Heart left ventricle (tissue), 16 donors: ENCODE measurements at regions not wholly inside any gene's neighbourhood (a gene's known extent, or its start where the extent isn't known, plus 50 kb on each side); places are given as distances from the start of the nearest gene placed in this dataset.
"Not testable (repeated sequence)": the region's sequence is repeated elsewhere in the genome, so short reads cannot be mapped to it uniquely, and the experiment has no call there.

Source experiments
- ATAC-seq, 4 donors: fragments of 200-7000 bp; cut with Tn5 transposase; one replicate each; pipeline ENCODE4 v1.9.1; 2020 to 2022; ENCODE audit warnings: moderate library complexity in 4 of 4, mild to moderate bottlenecking in 3 of 4, moderate number of reproducible peaks in 1 of 4
- DNase-seq, 5 donors: peaks; one replicate each; pipeline ENCODE4 v3.0.0-alpha.2; 2020
- H3K27ac ChIP-seq, 12 donors: fragments of 200-600 bp; sonication (generic) in 4 of 12; one replicate each; pipeline versions ENCODE4 v1.5.0 to v1.8.0; 2016 to 2022; ENCODE audit warnings: mild to moderate bottlenecking in 2 of 12
- H3K27me3 ChIP-seq, 9 donors: fragments of 200-600 bp; sonication (generic) in 2 of 9; one replicate each; pipeline versions ENCODE4 v1.5.1 to v1.8.0; 2016 to 2022; ENCODE audit warnings: mild to moderate bottlenecking in 3 of 9
- H3K36me3 ChIP-seq, 9 donors: fragments of 200-600 bp; sonication (generic) in 2 of 9; one replicate each; pipeline versions ENCODE4 v1.5.0 to v1.8.0; 2018 to 2022; ENCODE audit warnings: mild to moderate bottlenecking in 2 of 9
- H3K4me1 ChIP-seq, 12 donors: fragments of 200-600 bp; sonication (generic) in 4 of 12; one replicate each; pipeline versions ENCODE4 v1.5.0 to v1.8.0; 2016 to 2022; ENCODE audit warnings: mild to moderate bottlenecking in 3 of 12
- H3K4me3 ChIP-seq, 12 donors: fragments of 200-600 bp; sonication (generic) in 4 of 12; one replicate each; pipeline versions ENCODE4 v1.5.0 to v1.8.0; 2017 to 2022; ENCODE audit warnings: mild to moderate bottlenecking in 9 of 12, moderate library complexity in 4 of 12
- H3K9me3 ChIP-seq, 12 donors: fragments of 200-600 bp; sonication (generic) in 4 of 12; one replicate each; pipeline versions ENCODE4 v1.5.0 to v1.8.0; 2016 to 2022; ENCODE audit warnings: mild to moderate bottlenecking in 1 of 12
- CTCF ChIP-seq, 12 donors: fragments of 200-600 bp; sonication (generic) in 4 of 12; IDR thresholded peaks; one replicate each; pipeline versions ENCODE4 v1.5.0 to v1.8.0; 2018 to 2022; ENCODE audit warnings: antibody characterized with exemption in 12 of 12, mild to moderate bottlenecking in 5 of 12
- POLR2A ChIP-seq, 2 donors: fragments of 450-650 bp; IDR thresholded peaks; one replicate each; pipeline ENCODE4 v1.6.1; 2017; ENCODE audit warnings: antibody characterized with exemption in 2 of 2, mild to moderate bottlenecking in 2 of 2, moderate library complexity in 2 of 2
- WGBS, 4 donors: extraction: QIAGEN DNeasy Blood & Tissue Kit in 2 of 4; methylation state at CpG; one replicate each; pipeline versions ENCODE4 v1.1.5 to v1.1.7; 2013 to 2018; 5-methylcytosine and 5-hydroxymethylcytosine counted together
- intact Hi-C, 10 donors: fragments of 100-400 bp; cut with DNase I; formaldehyde crosslinking; loops; one replicate each; pipeline versions ENCODE4 v1.11.1 to v1.14.2; 2022
- donor health status: ischemic (EF 13 %, LVEDD 7.1; RV severe dilation, severe dysfunction).
- donor health status: healthy with polysubstance abuse.
- donor health status: DM: no; HTN: yes; CAD: no.
- donor health status: DM: no; HTN: no; CAD: no.
- donor health status: ischemic (EF 25% LVEDD 6.9; RV normal size, moderate dysfunction).
- donor health status: ischemic (EF 25% LVEDD 5.7; RV mildly dilated, moderate dysfunction).
- donor health status: healthy.
- donor health status: DM: yes; HTN: yes; CAD: no.
- donor health status: ischemic (EF 35%, LVEDD 5.7; RV mildly dilated, moderate dysfunction).
- donor health status: nonischemic (EF 11% LVEDD 7.7; RV severe dilation, severe dysfunction).
- donor health status: DM: yes; HTN: yes; CAD: no.
- donor health status: PGD.
- donor health status: ischemic (EF 29% LVEDD 5.4; RV normal size, mild dysfunction).
- donor health status: nonischemic (EF 23%, LVEDD 6.1; RV moderate dilation, normal function).

- Histone ChIP-seq H3K9me3 (no peaks in the 10 kb centered on the region), H3K4me1 (no peaks in the 10 kb centered on the region), H3K36me3 (no peaks in the 10 kb centered on the region), H3K27ac (no peak overlapping the region), H3K27me3 (no peaks in the 10 kb centered on the region), H3K4me3 (no peak overlapping the region)
- WGBS, 4 donors, result 75 to 82% (median 77%) methylated on average over 2 of the region's 2 CpGs
- intact Hi-C loops, result no loop called here
- TF ChIP-seq POLR2A (IDR thresholded peaks at IDR 0.05) (no peak), CTCF (IDR thresholded peaks at IDR 0.05) (no peak)
- no peak for ATAC-seq
- DNase-seq, result no peak
Measured at GRCh38 chr1:188827400-188827799, 1650.3 kb downstream of the BRINP3 start.

- intact Hi-C loops, H3K4me3 ChIP-seq, H3K27ac ChIP-seq, H3K36me3 ChIP-seq, H3K27me3 ChIP-seq, ATAC-seq, H3K4me1 ChIP-seq: not testable (repeated sequence)
- peaks cover 0 to 20% (median 0%) of the 10 kb centered on the region in 12 donors for H3K9me3 ChIP-seq
- peak in 1 of 5 donors; percentile 53 for DNase-seq
- 93 to 96% (median 96%) methylated on average over 36 to 40 of the region's 40 CpGs for WGBS, 4 donors
Measured at GRCh38 chr1:188841111-188841696, 1636.5 kb downstream of the BRINP3 start.

GRCh38 chr1:188846468-188846867, 1631.2 kb downstream of the BRINP3 start:
- WGBS, 4 donors, result 87 to 96% (median 90%) methylated on average over 6 of the region's 6 CpGs
- intact Hi-C loops, result no loop called here
- Histone ChIP-seq H3K9me3 (no peaks in the 10 kb centered on the region), H3K36me3 (no peaks in the 10 kb centered on the region), H3K4me3 (no peak overlapping the region), H3K27ac (no peak overlapping the region), H3K4me1 (no peaks in the 10 kb centered on the region), H3K27me3 (no peaks in the 10 kb centered on the region)
- DNase-seq, result no peak
- TF ChIP-seq CTCF (IDR thresholded peaks at IDR 0.05) (no peak), POLR2A (IDR thresholded peaks at IDR 0.05) (no peak)
- ATAC-seq, result peak in 1 of 4 donors; percentile 39

GRCh38 chr1:188857526-188858087, 1620.1 kb downstream of the BRINP3 start:
- Histone ChIP-seq H3K4me1 (no peaks in the 10 kb centered on the region), H3K36me3 (no peaks in the 10 kb centered on the region), H3K9me3 (peaks cover 0 to 20% (median 3%) of the 10 kb centered on the region in 12 donors), H3K27me3 (no peaks in the 10 kb centered on the region), H3K4me3 (no peak overlapping the region), H3K27ac (no peak overlapping the region)
- ATAC-seq (no peak), DNase-seq (no peak)
- intact Hi-C loops, result no loop called here
- WGBS, 4 donors, result 87 to 95% (median 93%) methylated on average over 23 to 31 of the region's 31 CpGs
- TF ChIP-seq CTCF (IDR thresholded peaks at IDR 0.05) (no peak), POLR2A (IDR thresholded peaks at IDR 0.05) (no peak)

- Histone ChIP-seq H3K9me3 (peaks cover 0 to 11% (median 0%) of the 10 kb centered on the region in 12 donors), H3K27ac (no peak overlapping the region), H3K36me3 (no peaks in the 10 kb centered on the region), H3K4me3 (no peak overlapping the region), H3K4me1 (no peaks in the 10 kb centered on the region), H3K27me3 (no peaks in the 10 kb centered on the region)
- ATAC-seq (no peak), DNase-seq (no peak)
- TF ChIP-seq CTCF (IDR thresholded peaks at IDR 0.05) (no peak), POLR2A (IDR thresholded peaks at IDR 0.05) (no peak)
- intact Hi-C loops, result no loop called here
Measured at GRCh38 chr1:188867614-188868013, 1610.0 kb downstream of the BRINP3 start.
